OCI-LY1 (cell line): ENCODE measurements at regions not wholly inside any gene's neighbourhood (a gene's known extent, or its start where the extent isn't known, plus 50 kb on each side); places are given as distances from the start of the nearest gene placed in this dataset.
"Not testable (repeated sequence)": the region's sequence is repeated elsewhere in the genome, so short reads cannot be mapped to it uniquely, and the experiment has no call there.

ENCODE experiments used
- H2AFZ ChIP-seq: fragments of 200-600 bp; sonication (generic), shearing (Covaris generic); 2 replicates; pipeline ENCODE4 v1.6.0; 2014; ENCODE audit warnings: antibody characterized with exemption, mild to moderate bottlenecking, low read length
- H3F3A ChIP-seq: fragments of 200-600 bp; sonication (generic), shearing (Covaris generic); 2 replicates; pipeline ENCODE4 v1.6.0; 2014; ENCODE audit warnings: mild to moderate bottlenecking, antibody characterized with exemption, low read length, moderate library complexity; ENCODE audit not compliant: insufficient read depth
- H3K27ac ChIP-seq: fragments of 200-600 bp; sonication (generic); 2 replicates; pipeline ENCODE4 v1.5.1; 2014; ENCODE audit warnings: low read length, mixed run types, mild to moderate bottlenecking, low read depth; ENCODE audit not compliant: poor library complexity, severe bottlenecking
- H3K27me3 ChIP-seq: fragments of 200-600 bp; sonication (generic); 2 replicates; pipeline ENCODE4 v1.6.0; 2014; ENCODE audit warnings: antibody characterized with exemption, mild to moderate bottlenecking, low read length, moderate library complexity; ENCODE audit not compliant: insufficient read depth
- H3K36me3 ChIP-seq: fragments of 200-600 bp; sonication (generic); 2 replicates; pipeline ENCODE4 v1.6.1; 2014; ENCODE audit warnings: mild to moderate bottlenecking, antibody characterized with exemption, low read length, moderate library complexity, mixed read lengths; ENCODE audit not compliant: insufficient read depth
- H3K4me1 ChIP-seq: fragments of 200-600 bp; sonication (generic); 2 replicates; pipeline ENCODE4 v1.5.1; 2014; ENCODE audit warnings: mild to moderate bottlenecking, low read length, moderate library complexity; ENCODE audit not compliant: insufficient read depth, severe bottlenecking
- H3K4me2 ChIP-seq: fragments of 200-600 bp; sonication (generic), shearing (Covaris generic); 2 replicates; pipeline ENCODE4 v1.6.1; 2014; ENCODE audit warnings: low read length
- H3K4me3 ChIP-seq: fragments of 200-600 bp; sonication (generic); 2 replicates; pipeline ENCODE4 v1.5.1; 2014; ENCODE audit warnings: low read length, low read depth, mild to moderate bottlenecking, mixed read lengths; ENCODE audit not compliant: poor library complexity, severe bottlenecking
- H3K79me2 ChIP-seq: fragments of 200-600 bp; shearing (Covaris generic); 2 replicates; pipeline ENCODE4 v1.6.1; 2016; ENCODE audit warnings: mixed run types, low read length, mixed read lengths; ENCODE audit not compliant: insufficient read depth
- H3K9ac ChIP-seq: fragments of 200-600 bp; sonication (generic), shearing (Covaris generic); 2 replicates; pipeline ENCODE4 v1.6.1; 2014; ENCODE audit warnings: mild to moderate bottlenecking, low read length, mixed read lengths
- H3K9me2 ChIP-seq: fragments of 200-600 bp; sonication (generic), shearing (Covaris generic); 2 replicates; pipeline ENCODE4 v1.6.1; 2014; ENCODE audit warnings: low read depth, mild to moderate bottlenecking, low read length, mixed read lengths
- H3K9me3 ChIP-seq: fragments of 200-600 bp; shearing (Covaris generic); 2 replicates; pipeline ENCODE4 v1.6.1; 2014; ENCODE audit warnings: low read length, mixed read lengths
- H4K20me1 ChIP-seq: fragments of 200-600 bp; sonication (generic), shearing (Covaris generic); 2 replicates; pipeline ENCODE4 v1.6.0; 2016; ENCODE audit warnings: mild to moderate bottlenecking, low read length; ENCODE audit not compliant: insufficient read depth
- CTCF ChIP-seq: fragments of 200-600 bp; sonication (generic), shearing (Covaris generic); IDR thresholded peaks from 2 replicates; pipeline ENCODE4 v1.5.1; 2017; ENCODE audit warnings: mild to moderate bottlenecking, antibody characterized with exemption, low read length, moderate library complexity, mixed read lengths
- EZH2 ChIP-seq: fragments of 200-600 bp; sonication (generic), shearing (Covaris generic); IDR thresholded peaks from 2 replicates; pipeline ENCODE4 v1.8.0; 2017; ENCODE audit warnings: borderline replicate concordance, mixed run types, mild to moderate bottlenecking, antibody characterized with exemption, low read length, moderate library complexity, mixed read lengths

GRCh38 chr16:66023481-66023880 lies 343.0 kb upstream of the CDH5 start:
- H3K4me3 ChIP-seq = no peak overlapping the region
- no peaks in the 10 kb centered on the region for H3F3A ChIP-seq
- H3K36me3 ChIP-seq = no peaks in the 10 kb centered on the region
- H3K4me2 ChIP-seq = no peak overlapping the region
- no peaks in the 10 kb centered on the region for H4K20me1 ChIP-seq
- H3K9me2 ChIP-seq = no peaks in the 10 kb centered on the region
- H3K27me3 ChIP-seq = no peaks in the 10 kb centered on the region
- no peaks in the 10 kb centered on the region for H3K4me1 ChIP-seq
- H3K79me2 ChIP-seq = no peaks in the 10 kb centered on the region
- H3K9me3 ChIP-seq = no peaks in the 10 kb centered on the region
- TF ChIP-seq EZH2 (no peak), CTCF (no peak)
- H2AFZ ChIP-seq = no peak overlapping the region
- no peak overlapping the region for H3K9ac ChIP-seq
- no peak overlapping the region for H3K27ac ChIP-seq

GRCh38 chr16:66020642-66021041 lies 345.8 kb upstream of the CDH5 start:
- no peaks in the 10 kb centered on the region for H3K9me2 ChIP-seq
- TF ChIP-seq CTCF (no peak), EZH2 (no peak)
- no peaks in the 10 kb centered on the region for H3K4me1 ChIP-seq
- no peak overlapping the region for H3K4me3 ChIP-seq
- no peaks in the 10 kb centered on the region for H3K27me3 ChIP-seq
- no peak overlapping the region for H3K27ac ChIP-seq
- no peaks in the 10 kb centered on the region for H4K20me1 ChIP-seq
- no peak overlapping the region for H2AFZ ChIP-seq
- no peaks in the 10 kb centered on the region for H3K36me3 ChIP-seq
- H3K9me3 ChIP-seq = no peaks in the 10 kb centered on the region
- no peaks in the 10 kb centered on the region for H3F3A ChIP-seq
- H3K4me2 ChIP-seq = no peak overlapping the region
- H3K9ac ChIP-seq = no peak overlapping the region
- no peaks in the 10 kb centered on the region for H3K79me2 ChIP-seq

GRCh38 chr16:66020046-66020445 lies 346.4 kb upstream of the CDH5 start:
- H3K4me2 ChIP-seq = no peak overlapping the region
- no peaks in the 10 kb centered on the region for H3K9me2 ChIP-seq
- no peaks in the 10 kb centered on the region for H3F3A ChIP-seq
- no peaks in the 10 kb centered on the region for H3K36me3 ChIP-seq
- TF ChIP-seq CTCF (no peak), EZH2 (no peak)
- H3K27me3 ChIP-seq = no peaks in the 10 kb centered on the region
- no peak overlapping the region for H3K4me3 ChIP-seq
- H2AFZ ChIP-seq = no peak overlapping the region
- H3K27ac ChIP-seq = no peak overlapping the region
- H4K20me1 ChIP-seq = no peaks in the 10 kb centered on the region
- H3K79me2 ChIP-seq = no peaks in the 10 kb centered on the region
- no peak overlapping the region for H3K9ac ChIP-seq
- no peaks in the 10 kb centered on the region for H3K4me1 ChIP-seq
- H3K9me3 ChIP-seq = no peaks in the 10 kb centered on the region

- H3K4me3 ChIP-seq, H3K9me2 ChIP-seq, H2AFZ ChIP-seq, H3K79me2 ChIP-seq, H3K36me3 ChIP-seq, H3K9me3 ChIP-seq, H3K4me2 ChIP-seq, H3F3A ChIP-seq, H3K4me1 ChIP-seq, H4K20me1 ChIP-seq, H3K27ac ChIP-seq, H3K27me3 ChIP-seq, H3K9ac ChIP-seq: not testable (repeated sequence)
Measured at GRCh38 chr16:66019502-66019901, 347.0 kb upstream of the CDH5 start.
